Adrenal gland (tissue), 9 donors: ENCODE measurements at regions not wholly inside any gene's neighbourhood (a gene's known extent, or its start where the extent isn't known, plus 50 kb on each side); places are given as distances from the start of the nearest gene placed in this dataset.
A peak's percentile ranks its signal among the peaks of the same experiment; 100 is the strongest.

Experiments used
- DNase-seq, 7 donors: peaks; one replicate each; pipeline ENCODE4 v3.0.0-alpha.2; 2019 to 2020
- H3K27ac ChIP-seq, 5 donors: fragments of 200-600 bp; sonication (generic) in 4 of 5; 1 replicate in 3 of 5; 2 replicates in 2 of 5; pipeline versions ENCODE4 v1.5.1 to v1.8.0; 2016 to 2020; ENCODE audit warnings: mild to moderate bottlenecking in 1 of 5
- H3K27me3 ChIP-seq: fragments of 200-600 bp; 2 replicates; pipeline ENCODE4 v1.8.0; 2021
- H3K36me3 ChIP-seq, 2 donors: fragments of 200-600 bp; replicated peaks in 1 of 2; 1 replicate in 1 of 2; 2 replicates in 1 of 2; pipeline versions ENCODE4 v1.5.1 to v1.8.0; 2018 to 2022
- H3K4me1 ChIP-seq, 2 donors: fragments of 200-600 bp; replicated peaks in 1 of 2; 1 replicate in 1 of 2; 2 replicates in 1 of 2; pipeline versions ENCODE4 v1.5.1 to v1.8.0; 2018 to 2021
- H3K4me3 ChIP-seq, 4 donors: fragments of 200-600 bp; sonication (generic) in 3 of 4; one replicate each; pipeline ENCODE4 v1.5.1; 2016 to 2018
- H3K9me3 ChIP-seq, 3 donors: fragments of 200-600 bp; sonication (generic) in 1 of 3; replicated peaks in 1 of 3; 1 replicate in 2 of 3; 2 replicates in 1 of 3; pipeline versions ENCODE4 v1.5.1 to v1.8.0; 2016 to 2021
- POLR2A ChIP-seq, 2 donors: fragments of 450-650 bp; IDR thresholded peaks; one replicate each; pipeline ENCODE4 v1.6.1; 2017; ENCODE audit warnings: antibody characterized with exemption in 2 of 2, mild to moderate bottlenecking in 2 of 2, moderate library complexity in 1 of 2
- WGBS, 4 donors: extraction: QIAGEN DNeasy Blood & Tissue Kit in 2 of 4; methylation state at CpG; one replicate each; pipeline versions ENCODE4 v1.1.5 to v1.1.7; 2013 to 2017; 5-methylcytosine and 5-hydroxymethylcytosine counted together
- intact Hi-C, 2 donors: fragments of 100-400 bp; cut with DNase I; formaldehyde crosslinking; loops; one replicate each; pipeline versions ENCODE4 v1.14.1 to v1.15.0; 2022 to 2023
- TF ChIP-seq, protein P1 (sequence below), 6 experiments: fragments of 450-650 bp in 4 of 6; fragments of 200-600 bp in 2 of 6; sonication (generic) in 1 of 6; IDR thresholded peaks; 1 replicate in 5 of 6; 2 replicates in 1 of 6; pipeline versions ENCODE4 v1.5.1 to v1.8.0; 2016 to 2021; ENCODE audit warnings: antibody characterized with exemption in 6 of 6, mild to moderate bottlenecking in 2 of 6, moderate library complexity in 1 of 6
- donor health status: healthy with polysubstance abuse.
- donor health status: Bipolar disorder and iron deficiency.
- donor health status: DM: yes; HTN: yes; CAD: no.
- donor health status: DM: no; HTN: no; CAD: no.
- donor health status: DM: no; HTN: no; CAD: no.

DNA sequence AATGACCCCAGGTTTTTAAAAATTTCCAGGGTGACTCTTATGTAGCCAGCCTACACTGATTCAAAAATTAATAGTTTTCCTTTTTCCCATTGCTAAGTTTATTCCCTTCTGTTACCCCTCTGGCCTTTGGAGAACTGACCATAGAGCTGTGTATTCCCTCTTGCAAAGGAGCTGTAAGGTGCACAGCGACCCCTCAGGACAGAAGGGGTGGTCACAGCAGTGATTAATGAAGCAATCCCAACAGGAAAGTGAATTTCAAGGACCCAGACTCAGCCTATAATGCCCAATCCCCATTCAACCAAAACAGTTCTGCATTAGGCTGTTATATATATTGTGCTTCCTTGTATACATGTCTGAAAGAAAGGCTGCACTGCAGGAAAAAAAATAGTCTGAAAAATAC lies 147.1 kb downstream of the WT1 start:
- no peak for DNase-seq
- intact Hi-C loops, result loop anchor here in 1 of 2 donors (5.0 kb wide), 1 partner anchor 101 kb away; no protein-coding TSS in a partner anchor
- Histone ChIP-seq H3K4me1 (no peaks in the 10 kb centered on the region), H3K36me3 (no peaks in the 10 kb centered on the region), H3K9me3 (no peaks in the 10 kb centered on the region), H3K27me3 (peaks cover 4% of the 10 kb centered on the region), H3K4me3 (no peak overlapping the region), H3K27ac (no peak overlapping the region)
- 10 to 35% (median 29%) methylated on average over 1 of the region's 1 CpG for WGBS, 4 donors
- no peak for TF ChIP-seq POLR2A (IDR thresholded peaks at IDR 0.05)
- TF ChIP-seq, protein P1, sequence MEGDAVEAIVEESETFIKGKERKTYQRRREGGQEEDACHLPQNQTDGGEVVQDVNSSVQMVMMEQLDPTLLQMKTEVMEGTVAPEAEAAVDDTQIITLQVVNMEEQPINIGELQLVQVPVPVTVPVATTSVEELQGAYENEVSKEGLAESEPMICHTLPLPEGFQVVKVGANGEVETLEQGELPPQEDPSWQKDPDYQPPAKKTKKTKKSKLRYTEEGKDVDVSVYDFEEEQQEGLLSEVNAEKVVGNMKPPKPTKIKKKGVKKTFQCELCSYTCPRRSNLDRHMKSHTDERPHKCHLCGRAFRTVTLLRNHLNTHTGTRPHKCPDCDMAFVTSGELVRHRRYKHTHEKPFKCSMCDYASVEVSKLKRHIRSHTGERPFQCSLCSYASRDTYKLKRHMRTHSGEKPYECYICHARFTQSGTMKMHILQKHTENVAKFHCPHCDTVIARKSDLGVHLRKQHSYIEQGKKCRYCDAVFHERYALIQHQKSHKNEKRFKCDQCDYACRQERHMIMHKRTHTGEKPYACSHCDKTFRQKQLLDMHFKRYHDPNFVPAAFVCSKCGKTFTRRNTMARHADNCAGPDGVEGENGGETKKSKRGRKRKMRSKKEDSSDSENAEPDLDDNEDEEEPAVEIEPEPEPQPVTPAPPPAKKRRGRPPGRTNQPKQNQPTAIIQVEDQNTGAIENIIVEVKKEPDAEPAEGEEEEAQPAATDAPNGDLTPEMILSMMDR (IDR thresholded peaks at IDR 0.05), result no peak

GRCh38 chr11:32289701-32290100 lies 145.6 kb downstream of the WT1 start:
- WGBS, 4 donors, result 74 to 81% (median 77%) methylated on average over 5 of the region's 5 CpGs
- Histone ChIP-seq H3K27ac (no peak overlapping the region), H3K36me3 (no peaks in the 10 kb centered on the region), H3K4me3 (no peak overlapping the region), H3K4me1 (no peaks in the 10 kb centered on the region), H3K9me3 (no peaks in the 10 kb centered on the region), H3K27me3 (peaks cover 4% of the 10 kb centered on the region)
- no peak for TF ChIP-seq POLR2A (IDR thresholded peaks at IDR 0.05)
- TF ChIP-seq, protein P1 (IDR thresholded peaks at IDR 0.05), result no peak
- intact Hi-C loops, result loop anchor here in 1 of 2 donors (5.0 kb wide), 1 partner anchor 102 kb away; no protein-coding TSS in a partner anchor
- DNase-seq, result no peak

DNA sequence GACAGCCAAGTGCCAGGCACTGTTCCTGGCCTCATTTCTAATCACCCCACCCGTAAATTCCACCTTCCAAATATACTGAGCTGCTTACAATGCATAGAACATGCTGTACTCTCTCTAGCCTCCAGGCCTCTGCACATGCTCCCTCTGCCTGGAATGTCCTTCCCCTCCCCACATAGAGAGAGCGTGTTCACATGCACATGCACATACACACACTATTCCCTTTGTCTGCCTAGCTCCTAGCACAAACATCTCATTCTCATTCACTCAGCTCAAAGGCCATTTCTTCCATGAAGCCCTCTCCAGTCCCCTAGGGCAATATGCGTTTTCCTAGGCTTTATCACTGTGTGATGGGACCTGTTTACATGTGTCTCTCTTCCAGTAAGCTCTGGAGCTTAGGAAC lies 144.6 kb downstream of the WT1 start:
- no peaks in the 10 kb centered on the region for H3K36me3 ChIP-seq
- WGBS, 4 donors, result 63 to 74% (median 68%) methylated on average over 3 of the region's 3 CpGs
- intact Hi-C loops, result no loop called here
- H3K4me1 ChIP-seq, result no peaks in the 10 kb centered on the region
- H3K27ac ChIP-seq, result no peak overlapping the region
- no peak for DNase-seq
- H3K4me3 ChIP-seq, result no peak overlapping the region
- no peak for TF ChIP-seq POLR2A (IDR thresholded peaks at IDR 0.05)
- TF ChIP-seq, protein P1 (IDR thresholded peaks at IDR 0.05), result no peak
- H3K27me3 ChIP-seq, result peaks cover 4% of the 10 kb centered on the region
- no peaks in the 10 kb centered on the region for H3K9me3 ChIP-seq

DNA sequence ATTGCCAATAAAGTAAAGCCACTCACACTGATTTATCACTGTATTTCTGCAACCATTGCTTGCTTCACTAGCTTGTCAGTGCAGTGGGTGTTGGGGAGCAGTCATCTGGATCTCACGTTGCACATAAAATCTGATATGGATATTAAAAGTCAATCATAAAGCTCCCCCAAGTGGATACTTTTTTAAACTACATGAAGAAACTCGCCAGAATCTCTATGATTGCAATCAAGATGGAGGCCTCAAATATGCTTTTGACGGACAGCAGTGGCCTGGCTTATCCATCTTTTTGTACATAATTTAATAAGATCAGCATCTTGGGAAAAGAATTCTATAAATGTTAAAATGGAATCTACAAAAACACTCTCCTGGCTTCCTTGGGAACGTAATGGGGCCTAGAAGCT lies 137.7 kb downstream of the WT1 start:
- TF ChIP-seq, protein P1 (IDR thresholded peaks at IDR 0.05), result peak in 5 of 6 experiments; percentile 21 to 46 (median 26)
- no peak for TF ChIP-seq POLR2A (IDR thresholded peaks at IDR 0.05)
- Histone ChIP-seq H3K4me3 (no peak overlapping the region), H3K36me3 (no peaks in the 10 kb centered on the region), H3K27me3 (no peaks in the 10 kb centered on the region), H3K27ac (no peak overlapping the region), H3K4me1 (no peaks in the 10 kb centered on the region), H3K9me3 (no peaks in the 10 kb centered on the region)
- WGBS, 4 donors, result 32 to 40% (median 34%) methylated on average over 4 of the region's 4 CpGs
- intact Hi-C loops, result no loop called here
- peak in 1 of 7 donors; percentile 26 for DNase-seq
